ENCODE measurements at regions not wholly inside any gene's neighbourhood (a gene's known extent, or its start where the extent isn't known, plus 50 kb on each side); places are given as distances from the start of the nearest gene placed in this dataset.

GRCh38 chr7:114112806-114113205 is 194.0 kb upstream of the PPP1R3A start:
- in situ Hi-C loops (cut with HindIII; ENCODE audit: extremely low pct_ligation_motif_present, low pct_unique_long_range_greater_than_20kb): no loop called here
- Histone ChIP-seq H3K79me2 (ENCODE audit: insufficient read depth, low read length) (no peaks in the 10 kb centered on the region), H4K20me1 (ENCODE audit: insufficient read depth, low read length) (no peaks in the 10 kb centered on the region), H3K27me3 (ENCODE audit: control insufficient read depth in 1 of 2, insufficient read depth in 2 of 2, low read length in 2 of 2) (no peaks in the 10 kb centered on the region), H2AFZ (ENCODE audit: low read length) (no peak overlapping the region), H3K27ac (ENCODE audit: extremely low read length, insufficient read depth, low read length) (no peak overlapping the region), H3K4me2 (ENCODE audit: low read depth, low read length) (no peak overlapping the region), H3K4me1 (ENCODE audit: insufficient read depth, low read length) (no peaks in the 10 kb centered on the region), H3K9me3 (ENCODE audit: low read length) (no peaks in the 10 kb centered on the region), H3K9ac (ENCODE audit: insufficient read depth, low read depth, low read length) (no peak overlapping the region), H3K4me3 (replicated peaks in 1 of 3; ENCODE audit: insufficient read depth in 1 of 3, low read depth in 2 of 3, low read length in 3 of 3) (no peak overlapping the region), H3K36me3 (replicated peaks in 1 of 2; ENCODE audit: control insufficient read depth in 1 of 2, insufficient read depth in 2 of 2, low read length in 2 of 2) (no peaks in the 10 kb centered on the region)
- intact Hi-C loops (cut with micrococcal nuclease; ENCODE audit: unreplicated experiment): no loop called here
- TF ChIP-seq PAX8 (CRISPR knock-in tag; IDR thresholded peaks at IDR 0.05; ENCODE audit: borderline replicate concordance) (no peak), ZNF564 (CRISPR knock-in tag; IDR thresholded peaks at IDR 0.05) (no peak), CEBPG (CRISPR knock-in tag; IDR thresholded peaks at IDR 0.05) (peak; percentile 63), CEBPB (IDR thresholded peaks at IDR 0.05; ENCODE audit: borderline replicate concordance, low read depth, low read length) (peak; percentile 92), ZNF20 (CRISPR knock-in tag; IDR thresholded peaks at IDR 0.05) (no peak), JUN (CRISPR knock-in tag; IDR thresholded peaks at IDR 0.05) (no peak)
- no TSS peak for BruUV-seq (replicated peaks)
- ChIA-PET CTCF (ENCODE audit: low intra/inter-chr PET ratio, low total read pairs) (no interaction called here), POLR2A (no interaction called here)
- FAIRE-seq (no peak), DNase-seq (ENCODE audit: low spot score) (no peak), ATAC-seq (no peak)
- 14% methylated on average over 3 of the region's 3 CpGs for WGBS (ENCODE audit: low lambda C conversion rate)

GRCh38 chr7:114110666-114111065 is 191.9 kb upstream of the PPP1R3A start:
- intact Hi-C loops (cut with micrococcal nuclease; ENCODE audit: unreplicated experiment) (no loop called here), in situ Hi-C loops (cut with HindIII; ENCODE audit: extremely low pct_ligation_motif_present, low pct_unique_long_range_greater_than_20kb) (no loop called here)
- no peak overlapping the region for H3K4me3 ChIP-seq (replicated peaks in 1 of 3; ENCODE audit: insufficient read depth in 1 of 3, low read depth in 2 of 3, low read length in 3 of 3)
- H2AFZ ChIP-seq (ENCODE audit: low read length): no peak overlapping the region
- no peak for DNase-seq (ENCODE audit: low spot score)
- H3K4me1 ChIP-seq (ENCODE audit: insufficient read depth, low read length): no peaks in the 10 kb centered on the region
- no peaks in the 10 kb centered on the region for H3K9me3 ChIP-seq (ENCODE audit: low read length)
- H3K36me3 ChIP-seq (replicated peaks in 1 of 2; ENCODE audit: control insufficient read depth in 1 of 2, insufficient read depth in 2 of 2, low read length in 2 of 2): no peaks in the 10 kb centered on the region
- H3K9ac ChIP-seq (ENCODE audit: insufficient read depth, low read depth, low read length): no peak overlapping the region
- H3K27ac ChIP-seq (ENCODE audit: extremely low read length, insufficient read depth, low read length): no peak overlapping the region
- no TSS peak for BruUV-seq (replicated peaks)
- no peaks in the 10 kb centered on the region for H3K27me3 ChIP-seq (ENCODE audit: control insufficient read depth in 1 of 2, insufficient read depth in 2 of 2, low read length in 2 of 2)
- CTCF ChIA-PET (ENCODE audit: low intra/inter-chr PET ratio, low total read pairs): no interaction called here
- POLR2A ChIA-PET: no interaction called here
- no peak for ATAC-seq
- H4K20me1 ChIP-seq (ENCODE audit: insufficient read depth, low read length): no peaks in the 10 kb centered on the region
- FAIRE-seq: no peak
- H3K4me2 ChIP-seq (ENCODE audit: low read depth, low read length): no peak overlapping the region
- no peaks in the 10 kb centered on the region for H3K79me2 ChIP-seq (ENCODE audit: insufficient read depth, low read length)
- TF ChIP-seq NAIF1 (CRISPR knock-in tag; IDR thresholded peaks at IDR 0.05; ENCODE audit: borderline replicate concordance) (no peak), ZSCAN22 (CRISPR knock-in tag; IDR thresholded peaks at IDR 0.05) (no peak), SRSF4 (IDR thresholded peaks at IDR 0.05; ENCODE audit: low read depth, low read length, poor library complexity, severe bottlenecking) (no peak), ZFP36L1 (CRISPR knock-in tag; IDR thresholded peaks at IDR 0.05) (no peak), ZNF296 (CRISPR knock-in tag; conservative IDR thresholded peaks at IDR 0.05) (no peak), MEIS1 (CRISPR knock-in tag; IDR thresholded peaks at IDR 0.05; ENCODE audit: borderline replicate concordance) (no peak), ZZZ3 (CRISPR knock-in tag; IDR thresholded peaks at IDR 0.05; ENCODE audit: borderline replicate concordance) (no peak), NFYB (CRISPR knock-in tag; IDR thresholded peaks at IDR 0.05) (no peak), KDM5A (IDR thresholded peaks at IDR 0.05; ENCODE audit: borderline replicate concordance, low read length) (no peak), ZBTB33 (CRISPR knock-in tag; IDR thresholded peaks at IDR 0.05) (no peak), ZNF572 (CRISPR knock-in tag; IDR thresholded peaks at IDR 0.05) (no peak), ARHGAP35 (CRISPR knock-in tag; IDR thresholded peaks at IDR 0.05; ENCODE audit: borderline replicate concordance) (no peak), BRD4 (CRISPR knock-in tag; IDR thresholded peaks at IDR 0.05) (no peak), ISX (CRISPR knock-in tag; conservative IDR thresholded peaks at IDR 0.05) (no peak)
